Daoy (cell line): ENCODE measurements at regions not wholly inside any gene's neighbourhood (a gene's known extent, or its start where the extent isn't known, plus 50 kb on each side); places are given as distances from the start of the nearest gene placed in this dataset.
"Not testable (repeated sequence)": the region's sequence is repeated elsewhere in the genome, so short reads cannot be mapped to it uniquely, and the experiment has no call there.

ENCODE experiments used
- DNase-seq: peaks from one replicate; pipeline ENCODE4 v3.0.0-alpha.2; 2015; ENCODE audit warnings: low read depth

GRCh38 chr9:26240020-26240419 lies 561.8 kb upstream of the TUSC1 start:
- DNase-seq, result no peak

GRCh38 chr9:26237256-26237655 lies 559.0 kb upstream of the TUSC1 start:
- no peak for DNase-seq

GRCh38 chr9:26234865-26235264 lies 556.6 kb upstream of the TUSC1 start:
- no peak for DNase-seq

GRCh38 chr9:26231391-26231790 lies 553.1 kb upstream of the TUSC1 start:
- DNase-seq, result no peak

GRCh38 chr9:26229324-26230054 lies 551.2 kb upstream of the TUSC1 start:
- no peak for DNase-seq

- DNase-seq, result no peak
Observed at GRCh38 chr9:26228273-26228672, 550.0 kb upstream of the TUSC1 start.

- DNase-seq, result no peak
Observed at GRCh38 chr9:26221290-26221689, 543.0 kb upstream of the TUSC1 start.

- no peak for DNase-seq
Observed at GRCh38 chr9:26220367-26220766, 542.1 kb upstream of the TUSC1 start.

GRCh38 chr9:26219961-26220360 lies 541.7 kb upstream of the TUSC1 start:
- no peak for DNase-seq

- no peak for DNase-seq
Observed at GRCh38 chr9:26216702-26217101, 538.5 kb upstream of the TUSC1 start.

GRCh38 chr9:26214713-26215444 lies 536.6 kb upstream of the TUSC1 start:
- not testable (repeated sequence) for DNase-seq

- no peak for DNase-seq
Observed at GRCh38 chr9:26210338-26210851, 532.2 kb upstream of the TUSC1 start.

GRCh38 chr9:26205261-26205660 lies 527.0 kb upstream of the TUSC1 start:
- no peak for DNase-seq

- DNase-seq, result no peak
Observed at GRCh38 chr9:26193237-26193636, 515.0 kb upstream of the TUSC1 start.

GRCh38 chr9:26191711-26192110 lies 513.5 kb upstream of the TUSC1 start:
- no peak for DNase-seq

GRCh38 chr9:26181836-26182235 lies 503.6 kb upstream of the TUSC1 start:
- no peak for DNase-seq

- DNase-seq, result no peak
Observed at GRCh38 chr9:26176628-26177027, 498.4 kb upstream of the TUSC1 start.

GRCh38 chr9:26175264-26175663 lies 497.0 kb upstream of the TUSC1 start:
- no peak for DNase-seq

- DNase-seq, result no peak
Observed at GRCh38 chr9:26172301-26172700, 494.1 kb upstream of the TUSC1 start.

GRCh38 chr9:26171691-26172090 lies 493.4 kb upstream of the TUSC1 start:
- no peak for DNase-seq

- no peak for DNase-seq
Observed at GRCh38 chr9:26170190-26170589, 491.9 kb upstream of the TUSC1 start.

- no peak for DNase-seq
Observed at GRCh38 chr9:26169708-26170107, 491.5 kb upstream of the TUSC1 start.

- no peak for DNase-seq
Observed at GRCh38 chr9:26166537-26166936, 488.3 kb upstream of the TUSC1 start.
